Skin epidermis (tissue), 12 donors: ENCODE measurements at regions not wholly inside any gene's neighbourhood (a gene's known extent, or its start where the extent isn't known, plus 50 kb on each side); places are given as distances from the start of the nearest gene placed in this dataset.

Experiments
- H3K27ac ChIP-seq, 21 experiments: fragments of 200-600 bp; sonication (generic) in 11 of 21; one replicate each; pipeline ENCODE4 v1.5.0; 2020; ENCODE audit warnings: mild to moderate bottlenecking in 3 of 21, inconsistent platforms in 2 of 21, moderate library complexity in 2 of 21
- H3K4me3 ChIP-seq, 7 experiments: fragments of 200-600 bp; sonication (generic) in 2 of 7; one replicate each; pipeline ENCODE4 v1.5.0; 2020; ENCODE audit warnings: inconsistent platforms in 2 of 7, mild to moderate bottlenecking in 2 of 7, moderate library complexity in 1 of 7

DNA sequence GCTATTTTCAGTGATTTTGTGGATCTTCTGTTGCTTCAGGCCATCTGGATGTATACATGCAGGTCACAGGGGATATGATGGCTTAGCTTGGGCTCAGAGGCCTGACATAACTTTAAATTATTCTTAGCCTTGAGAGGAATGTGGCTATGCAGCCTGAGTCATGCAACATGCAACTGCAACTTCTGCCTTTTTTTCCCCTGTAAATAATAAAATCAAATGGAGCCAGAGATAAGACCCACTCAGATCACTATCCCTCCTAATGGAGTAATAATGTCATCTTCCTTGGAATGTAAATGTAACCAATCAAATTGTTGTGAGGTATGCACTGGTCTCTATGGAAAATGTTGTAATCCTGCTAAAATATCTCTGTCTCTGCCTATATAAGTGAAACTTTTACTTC lies 54.9 kb downstream of the MAGEB17 start:
- no peak overlapping the region for H3K27ac ChIP-seq

DNA sequence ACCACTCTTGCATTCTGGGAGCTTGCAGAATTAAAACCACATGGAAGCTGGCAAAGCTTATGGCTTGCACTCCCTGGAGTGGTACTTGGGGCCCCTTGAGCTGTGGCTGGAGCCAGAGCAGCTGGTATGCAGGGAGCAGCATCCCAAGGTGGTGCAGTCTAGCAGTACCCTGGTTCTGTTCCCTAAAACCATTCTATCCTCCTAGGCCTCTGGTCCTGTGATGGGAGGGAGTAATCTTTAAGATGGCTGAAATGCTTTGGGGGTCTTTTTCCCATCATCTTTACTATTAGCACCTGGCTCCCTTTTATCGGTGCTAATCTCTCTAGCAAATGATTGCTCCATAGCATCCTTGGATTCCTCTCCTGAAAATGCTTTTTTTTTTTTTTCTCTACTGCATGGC lies 56.1 kb downstream of the MAGEB17 start:
- Histone ChIP-seq H3K27ac (no peak overlapping the region), H3K4me3 (no peak overlapping the region)

More for the DNA sequence above, 54.9 kb downstream of the MAGEB17 start:
- no peak overlapping the region for H3K4me3 ChIP-seq

DNA sequence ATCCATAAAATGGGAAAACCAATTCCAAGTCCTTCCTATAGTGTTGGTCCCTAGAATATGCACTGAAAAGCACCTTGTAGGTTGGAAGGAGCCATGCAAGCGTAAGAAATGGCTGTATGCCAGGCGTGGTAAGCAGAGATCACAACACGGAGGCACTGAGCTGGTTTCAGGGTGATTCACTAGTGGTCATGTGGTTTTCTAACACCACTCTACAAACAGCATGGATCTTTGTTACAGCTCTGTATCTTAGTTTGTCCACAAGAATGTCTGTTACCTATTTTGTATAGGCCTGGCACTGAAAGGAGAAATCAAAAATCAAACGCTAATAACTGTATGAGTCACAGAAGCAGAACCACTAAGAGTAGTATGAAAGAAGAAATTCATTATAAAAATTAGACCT lies 71.9 kb downstream of the MAGEB17 start:
- Histone ChIP-seq H3K27ac (no peak overlapping the region), H3K4me3 (no peak overlapping the region)

DNA sequence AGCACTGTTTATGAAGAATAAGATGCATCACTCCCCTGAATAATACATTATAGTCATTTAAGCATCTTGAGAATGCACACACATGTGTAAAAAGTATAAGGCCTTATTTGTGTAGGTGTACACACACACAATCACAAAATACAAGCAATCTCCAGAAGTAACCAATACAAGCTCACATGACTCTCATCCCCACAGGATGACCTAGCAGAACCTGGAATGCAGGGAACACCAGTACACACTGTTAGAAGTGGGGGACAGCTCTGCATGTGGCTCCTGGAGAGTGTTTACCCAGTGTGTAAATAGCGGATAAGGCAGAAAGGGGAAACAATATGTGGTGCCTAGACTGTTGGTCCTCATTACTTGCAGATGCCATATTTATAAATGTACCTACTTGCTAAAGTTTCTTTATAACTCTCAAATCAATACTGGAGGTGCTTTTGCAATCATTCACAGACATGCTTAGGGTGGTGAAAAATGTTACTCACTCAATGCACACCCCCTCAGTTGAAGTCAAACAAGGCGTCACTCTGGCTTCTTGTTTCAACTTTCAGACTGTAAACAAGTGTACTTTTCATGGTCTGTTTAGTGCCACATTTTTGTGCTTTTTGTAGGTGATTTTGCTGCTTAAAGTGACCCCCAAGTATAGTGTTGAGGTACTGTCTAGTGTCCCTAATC lies 73.1 kb downstream of the MAGEB17 start:
- no peak overlapping the region for H3K27ac ChIP-seq
- H3K4me3 ChIP-seq = no peak overlapping the region

DNA sequence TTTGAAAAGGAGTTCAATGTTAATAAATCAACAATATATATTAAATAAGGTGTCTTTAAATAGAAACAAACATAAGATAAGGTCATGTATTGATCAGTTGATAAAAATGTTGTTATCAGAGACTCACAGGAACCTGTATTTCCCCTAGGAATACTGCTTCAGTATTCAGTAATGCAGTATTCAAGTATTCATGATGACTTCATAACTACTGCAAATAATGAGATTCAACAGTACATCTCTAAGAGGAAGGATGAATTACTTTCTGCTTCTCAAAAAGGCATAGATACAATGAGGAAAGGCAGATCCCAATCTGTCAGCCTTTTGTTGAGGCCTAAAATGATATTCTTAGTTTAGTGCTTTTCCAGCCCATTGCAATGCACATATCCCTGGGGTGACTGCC lies 73.7 kb downstream of the MAGEB17 start:
- no peak overlapping the region for H3K4me3 ChIP-seq
- no peak overlapping the region for H3K27ac ChIP-seq

DNA sequence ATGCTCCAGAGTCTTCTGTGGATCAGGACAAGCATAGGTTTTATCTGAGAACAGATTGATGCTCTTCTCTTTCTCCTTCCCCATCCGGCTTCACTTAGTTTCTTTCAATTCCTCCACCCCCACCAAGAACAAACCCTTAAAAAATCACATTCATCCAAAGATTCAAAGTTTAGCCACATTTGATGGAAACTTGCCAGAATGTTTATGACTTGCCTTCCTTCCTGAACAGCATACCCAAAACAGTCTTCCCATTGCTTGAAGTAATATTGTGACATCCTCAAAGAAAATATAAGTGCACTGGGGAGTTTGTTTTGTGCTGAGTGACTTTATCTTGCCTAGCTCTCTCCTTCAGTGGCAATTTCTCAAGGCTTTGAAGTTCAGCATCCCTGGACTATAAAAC lies 83.0 kb downstream of the MAGEB17 start:
- Histone ChIP-seq H3K27ac (no peak overlapping the region), H3K4me3 (no peak overlapping the region)

DNA sequence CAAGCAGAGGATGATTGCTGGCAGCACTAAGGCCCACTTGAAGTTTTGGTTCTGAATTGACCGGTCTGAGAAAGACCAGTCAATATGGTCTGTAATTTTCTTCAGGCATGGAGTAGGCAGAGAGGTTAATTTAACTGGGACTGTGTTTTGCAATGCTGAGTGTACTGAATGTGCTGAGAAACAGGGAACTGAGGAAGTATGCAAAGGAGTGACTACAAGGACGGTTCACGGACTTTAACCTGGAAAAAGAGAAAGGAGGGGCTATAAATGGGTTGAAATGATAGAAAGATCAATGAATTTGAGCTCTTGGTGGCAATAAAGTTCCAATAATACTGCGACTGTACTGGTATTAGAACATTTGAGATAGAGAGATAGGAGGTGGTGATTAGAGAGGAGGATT lies 84.5 kb downstream of the MAGEB17 start:
- Histone ChIP-seq H3K4me3 (no peak overlapping the region), H3K27ac (no peak overlapping the region)

DNA sequence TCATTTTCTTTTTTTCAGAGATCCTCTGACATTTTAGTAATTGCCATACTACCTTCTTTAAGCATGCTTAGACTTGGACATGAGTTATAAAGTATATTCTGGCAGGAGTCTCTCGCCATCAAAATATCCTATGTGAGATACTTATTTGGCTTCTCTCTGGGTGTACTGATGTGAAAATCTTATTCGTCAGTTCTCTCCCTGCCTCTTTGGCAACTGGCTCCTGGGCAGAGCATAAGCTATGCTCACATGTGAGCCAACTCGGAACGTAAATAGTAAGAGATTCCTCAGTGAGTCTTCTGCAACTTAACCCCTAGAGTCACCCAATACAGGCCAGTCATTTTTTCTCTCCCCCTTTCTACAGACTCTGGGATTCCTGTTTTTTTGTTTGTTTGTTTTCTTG lies 91.6 kb downstream of the MAGEB17 start:
- H3K4me3 ChIP-seq = no peak overlapping the region
- no peak overlapping the region for H3K27ac ChIP-seq

DNA sequence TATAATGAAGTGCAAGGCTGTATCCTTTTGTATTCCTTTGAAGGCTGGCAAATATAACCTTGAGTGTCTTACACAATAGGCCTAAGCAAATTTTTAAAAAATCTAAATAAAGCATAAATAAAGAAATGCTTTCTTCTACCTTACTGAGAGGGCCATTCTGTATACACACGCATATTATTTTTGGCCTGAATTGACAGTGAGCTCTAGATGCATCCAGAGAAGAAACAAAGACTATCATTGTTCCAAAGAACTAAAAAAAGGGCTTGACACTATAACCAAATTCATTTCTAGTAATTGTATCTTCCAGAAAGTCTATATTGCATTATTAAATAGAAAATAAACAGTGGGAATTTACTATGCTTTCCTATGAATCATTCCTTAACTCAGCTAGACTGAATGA lies 100.2 kb downstream of the MAGEB17 start:
- no peak overlapping the region for H3K27ac ChIP-seq

DNA sequence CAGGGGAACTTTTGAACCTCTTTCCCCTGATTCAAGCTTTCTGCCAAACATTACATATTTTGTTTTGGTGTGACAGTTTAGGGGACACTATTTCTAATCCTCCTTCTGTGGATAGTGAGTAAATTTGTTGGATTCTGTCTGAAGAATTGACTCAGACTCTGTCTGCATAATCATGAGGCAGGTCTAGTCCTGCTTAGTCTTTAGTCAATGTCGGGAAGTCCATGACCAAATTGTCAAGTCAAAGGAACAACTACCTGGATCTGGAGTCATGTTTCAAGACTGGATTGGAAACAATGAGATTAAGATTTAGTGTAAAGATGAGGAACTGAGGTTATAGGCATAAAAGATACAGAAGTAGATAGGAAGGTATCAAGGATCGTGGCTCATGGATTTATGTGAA lies 100.9 kb downstream of the MAGEB17 start:
- Histone ChIP-seq H3K27ac (no peak overlapping the region), H3K4me3 (no peak overlapping the region)

More for the DNA sequence above, 100.2 kb downstream of the MAGEB17 start:
- H3K4me3 ChIP-seq = no peak overlapping the region

DNA sequence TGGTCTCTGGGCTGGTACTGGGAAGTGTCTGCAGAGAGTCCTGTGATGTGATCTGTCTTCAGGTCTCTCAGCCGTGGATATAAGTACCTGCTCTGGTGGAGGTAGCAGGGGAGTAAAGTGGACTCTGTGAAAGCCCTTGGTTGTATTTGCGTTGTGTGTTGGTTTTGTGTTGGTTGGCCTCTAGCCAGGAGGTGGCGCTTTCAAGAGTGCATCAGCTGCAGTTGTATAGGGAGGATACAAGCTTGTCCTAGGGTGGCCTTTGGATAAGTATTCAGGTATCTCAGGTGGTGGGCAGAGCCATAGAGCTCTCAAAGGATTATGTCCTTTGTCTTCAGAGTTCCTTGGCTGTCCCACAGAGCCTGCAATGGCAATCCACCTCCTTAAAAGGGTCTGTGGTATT lies 111.6 kb downstream of the MAGEB17 start:
- H3K27ac ChIP-seq = no peak overlapping the region
- no peak overlapping the region for H3K4me3 ChIP-seq

DNA sequence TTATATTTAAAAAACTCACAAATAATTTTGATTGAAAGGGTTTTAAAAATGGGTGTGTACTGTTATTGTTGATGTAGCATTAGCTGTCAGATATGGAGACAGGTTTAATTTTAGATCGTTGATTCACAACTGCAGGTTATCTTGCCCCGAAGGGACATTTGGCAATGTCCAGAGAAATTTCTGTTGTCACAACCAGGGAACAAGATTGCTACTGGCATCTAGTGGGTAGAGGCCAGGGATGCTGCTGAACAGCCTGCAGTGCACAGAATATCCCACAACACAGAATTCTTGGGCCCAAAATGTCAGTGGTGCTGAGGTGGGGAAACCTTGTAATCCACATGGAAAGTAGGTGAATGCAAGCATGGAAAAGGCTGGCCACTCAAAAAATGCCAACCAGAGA lies 114.9 kb downstream of the MAGEB17 start:
- H3K27ac ChIP-seq = no peak overlapping the region
- H3K4me3 ChIP-seq = no peak overlapping the region

DNA sequence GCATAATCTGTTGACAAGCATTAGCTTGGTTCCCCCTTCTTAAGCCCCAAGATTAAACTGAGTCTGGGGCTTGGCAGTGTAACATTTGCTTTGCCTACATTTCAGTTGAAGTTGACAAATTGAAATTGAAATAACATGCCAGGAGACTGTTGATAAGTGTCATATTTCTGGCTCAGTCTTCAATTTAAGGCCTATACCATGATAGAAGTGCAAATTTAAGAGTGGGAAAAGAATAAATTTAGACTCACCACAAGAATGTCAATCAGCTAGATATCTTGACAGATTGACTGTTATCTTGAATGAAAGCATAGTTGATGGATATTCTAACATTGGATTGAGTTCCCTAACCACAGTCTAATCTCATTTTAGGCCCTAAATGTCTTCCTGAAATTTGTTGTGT lies 117.6 kb downstream of the MAGEB17 start:
- no peak overlapping the region for H3K27ac ChIP-seq
- H3K4me3 ChIP-seq = no peak overlapping the region

DNA sequence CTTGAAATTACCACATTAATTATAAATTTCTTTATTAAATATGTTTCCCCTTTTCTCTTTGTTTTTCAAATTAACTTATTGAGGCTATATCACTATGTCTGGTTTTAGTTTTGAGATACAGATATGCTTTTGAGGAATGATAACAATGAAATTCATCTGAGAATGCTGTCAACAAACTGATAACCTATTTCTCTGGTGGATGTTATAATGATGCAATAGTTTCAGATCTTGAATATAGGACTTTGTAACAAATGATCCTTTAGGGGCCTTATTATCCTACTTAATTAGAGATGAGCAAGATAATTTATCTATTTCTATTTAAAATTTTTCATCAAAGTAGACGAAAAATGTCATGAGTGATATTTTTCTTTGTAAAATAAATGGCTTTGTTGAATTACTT lies 123.7 kb downstream of the MAGEB17 start:
- no peak overlapping the region for H3K27ac ChIP-seq
- no peak overlapping the region for H3K4me3 ChIP-seq

DNA sequence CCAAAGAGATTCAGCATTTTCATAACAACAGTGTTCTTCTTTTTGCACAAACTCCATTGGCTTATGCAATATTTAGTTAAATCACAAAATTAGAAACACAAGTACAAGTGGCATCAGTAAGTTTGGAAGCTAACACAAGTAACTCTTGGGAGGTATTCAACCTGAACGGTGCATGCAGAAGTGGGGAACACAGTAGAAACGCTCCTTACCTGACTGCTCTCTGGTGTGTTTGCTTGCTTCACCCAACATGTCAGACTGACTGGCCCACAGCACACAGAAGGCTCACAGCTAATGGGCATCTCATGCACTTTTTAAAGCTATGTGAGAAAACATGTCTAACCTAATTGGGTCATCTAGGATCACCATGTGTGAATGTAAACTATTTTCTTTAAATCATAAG lies 133.6 kb downstream of the MAGEB17 start:
- Histone ChIP-seq H3K27ac (no peak overlapping the region), H3K4me3 (no peak overlapping the region)

DNA sequence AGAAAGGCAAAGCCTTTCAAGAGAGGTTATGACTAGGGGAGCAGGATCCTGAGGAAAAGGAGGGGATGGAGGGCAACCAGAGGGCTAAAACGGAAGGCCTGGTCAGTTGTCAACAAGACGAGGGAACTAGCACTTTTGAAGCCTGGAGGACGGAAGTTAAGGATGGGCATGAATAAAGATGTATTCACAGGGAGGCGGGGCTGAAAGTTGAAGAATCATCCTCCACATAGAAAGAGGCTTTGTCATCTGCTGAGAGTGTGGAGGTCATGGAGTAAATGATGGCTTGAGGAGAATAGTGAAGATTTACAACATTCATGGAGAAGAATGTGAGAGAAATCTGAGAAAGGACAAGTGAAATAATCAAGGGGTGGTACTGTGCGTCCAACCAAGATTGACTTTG lies 137.5 kb downstream of the MAGEB17 start:
- Histone ChIP-seq H3K4me3 (no peak overlapping the region), H3K27ac (no peak overlapping the region)

DNA sequence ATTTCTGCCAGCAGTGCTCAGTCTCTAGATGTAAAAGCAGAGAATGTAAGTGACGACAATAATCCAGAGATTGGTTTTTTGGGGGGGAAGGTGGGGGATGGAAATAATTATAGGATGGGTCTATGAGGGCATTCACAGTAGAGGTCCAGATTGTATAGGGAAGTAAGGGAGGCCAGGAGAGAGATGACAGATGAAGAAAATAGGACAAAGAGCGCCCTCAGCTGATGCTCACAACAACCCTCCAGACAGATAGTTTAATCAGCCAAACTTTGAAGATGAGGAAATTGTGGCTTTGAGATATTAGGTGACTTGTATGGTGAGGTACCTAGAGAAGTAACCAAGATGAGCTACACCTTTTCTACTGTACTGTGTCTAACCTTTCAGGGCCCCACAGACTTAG lies 137.9 kb downstream of the MAGEB17 start:
- Histone ChIP-seq H3K4me3 (no peak overlapping the region), H3K27ac (no peak overlapping the region)

DNA sequence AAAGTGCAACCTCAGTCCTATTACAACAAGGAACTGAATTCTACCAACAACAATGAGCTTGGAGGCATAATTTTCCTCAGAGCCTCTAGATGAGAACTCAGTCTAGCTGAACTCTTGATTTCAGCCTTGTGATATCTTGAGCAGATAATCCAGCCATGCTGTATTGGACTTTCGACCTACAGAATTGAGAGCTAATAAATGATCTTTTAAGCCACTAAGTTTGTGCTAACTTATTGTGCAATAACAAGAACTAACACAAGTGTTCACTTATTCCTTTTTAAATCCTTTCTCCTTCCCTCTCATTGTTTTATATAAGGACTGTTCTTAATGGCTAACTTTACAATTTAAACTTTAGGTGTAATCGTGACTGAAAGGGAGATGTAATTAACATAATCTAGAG lies 140.7 kb downstream of the MAGEB17 start:
- Histone ChIP-seq H3K27ac (no peak overlapping the region), H3K4me3 (no peak overlapping the region)

DNA sequence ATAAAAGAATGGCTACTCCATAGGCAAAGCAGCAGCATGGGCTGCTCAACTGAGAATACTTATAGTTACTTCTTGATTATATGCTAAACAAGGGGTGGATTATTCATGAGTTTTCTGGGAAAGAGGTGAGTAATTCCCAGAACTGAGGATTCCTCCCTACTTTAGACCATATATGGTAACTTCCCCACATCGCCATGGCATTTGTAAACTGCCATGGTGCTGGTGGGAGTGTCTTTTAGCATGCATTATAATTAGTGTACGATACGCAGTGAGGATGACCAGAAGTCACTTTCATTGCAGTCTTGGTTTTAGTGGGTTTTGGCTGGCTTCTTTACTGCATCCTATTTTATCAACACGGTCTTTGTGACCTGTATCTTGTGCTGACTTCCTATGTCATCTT lies 141.5 kb downstream of the MAGEB17 start:
- H3K4me3 ChIP-seq = no peak overlapping the region
- H3K27ac ChIP-seq = no peak overlapping the region

DNA sequence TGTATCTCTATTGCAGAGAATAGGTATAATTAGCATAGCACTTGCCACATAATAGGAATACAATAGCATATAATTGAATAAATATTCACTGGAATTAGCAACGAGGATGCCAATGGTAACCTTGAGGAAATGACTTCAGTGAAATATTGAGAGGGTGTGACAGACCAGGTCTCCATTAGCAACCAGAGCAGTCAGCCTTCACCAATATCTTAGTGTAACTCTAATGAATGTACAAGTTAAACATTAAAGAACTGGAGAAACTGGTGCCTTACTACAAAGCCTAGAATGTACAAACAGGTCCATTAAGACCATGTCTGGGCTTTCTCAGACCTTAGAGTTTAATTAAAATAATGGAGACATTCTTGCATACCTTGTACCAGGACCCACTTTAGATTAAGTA lies 143.0 kb downstream of the MAGEB17 start:
- no peak overlapping the region for H3K27ac ChIP-seq
- no peak overlapping the region for H3K4me3 ChIP-seq

DNA sequence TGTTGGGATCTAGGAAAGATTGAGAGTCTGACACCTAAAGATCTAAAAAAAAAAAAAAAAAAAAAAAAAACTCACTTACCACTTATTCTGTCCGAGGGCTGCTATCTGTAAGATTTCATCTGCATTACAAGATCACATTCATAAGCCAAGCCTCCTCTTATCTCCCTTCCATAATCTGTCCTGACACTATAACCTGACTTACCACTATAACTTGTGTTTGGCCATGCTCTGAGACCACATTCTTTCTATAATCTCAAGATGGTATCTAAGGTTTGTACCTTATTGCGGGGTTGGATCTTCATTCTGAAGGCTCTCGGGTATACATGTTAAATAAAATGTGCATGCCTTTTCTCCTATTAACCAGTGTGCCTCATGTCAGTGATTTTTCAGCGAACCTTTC lies 144.4 kb downstream of the MAGEB17 start:
- H3K27ac ChIP-seq = no peak overlapping the region
- H3K4me3 ChIP-seq = no peak overlapping the region

DNA sequence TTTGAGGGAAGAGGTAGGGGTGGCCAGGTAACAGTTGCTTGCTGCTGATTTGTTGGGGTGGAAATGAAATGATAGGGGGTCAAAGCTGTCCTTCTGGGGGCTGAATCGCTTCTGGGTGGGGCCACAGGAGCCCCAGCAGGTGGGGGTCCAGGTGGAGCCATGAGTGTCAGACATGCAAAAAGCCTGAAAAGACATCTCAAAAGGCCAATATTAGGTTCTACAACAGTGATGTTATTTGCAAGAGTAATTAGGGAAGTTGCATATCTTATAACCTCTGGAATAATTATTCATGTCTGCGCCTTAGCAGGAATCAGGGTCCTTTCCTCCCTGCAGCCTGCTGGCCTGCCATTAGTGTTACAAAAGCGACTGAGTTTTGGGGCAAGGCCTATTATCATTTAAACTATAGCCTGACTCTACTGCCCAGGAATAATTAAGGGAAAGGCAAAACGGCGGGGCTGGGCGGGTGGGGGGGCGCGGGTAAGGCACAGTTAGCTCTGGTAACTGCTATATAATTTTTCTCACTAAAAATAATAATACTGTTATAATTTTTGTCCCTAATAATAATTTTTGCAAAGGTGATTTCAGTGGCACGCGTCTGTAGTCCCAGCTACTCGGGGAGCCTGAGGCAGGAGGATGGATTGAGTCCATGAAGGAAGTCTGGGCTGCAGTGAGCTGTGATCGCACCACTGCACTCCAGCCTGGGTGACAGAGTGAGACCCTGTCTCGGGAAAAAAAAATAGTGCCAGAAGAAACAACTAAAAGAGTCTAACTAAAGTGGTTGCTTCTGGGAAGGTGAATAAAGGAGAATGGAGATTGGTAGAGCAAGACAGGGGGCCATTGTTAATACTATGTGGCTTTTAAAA lies 145.7 kb downstream of the MAGEB17 start:
- H3K4me3 ChIP-seq = no peak overlapping the region
- no peak overlapping the region for H3K27ac ChIP-seq
